Neural cell (in vitro differentiated cells): ENCODE measurements at regions not wholly inside any gene's neighbourhood (a gene's known extent, or its start where the extent isn't known, plus 50 kb on each side); places are given as distances from the start of the nearest gene placed in this dataset.

ENCODE experiments used
- H2AFZ ChIP-seq: fragments of 200-600, 300-800 bp; sonication (generic), shearing (Covaris generic); 2 replicates; pipeline ENCODE4 v1.6.0; 2014; ENCODE audit warnings: low read depth, mild to moderate bottlenecking, antibody characterized with exemption, low read length, moderate library complexity
- H3F3A ChIP-seq: fragments of 200-600 bp; shearing (Covaris generic); 2 replicates; pipeline ENCODE4 v1.6.1; 2016; ENCODE audit warnings: mild to moderate bottlenecking, moderate library complexity, mixed read lengths, antibody characterized with exemption, low read length; ENCODE audit not compliant: insufficient read depth, poor library complexity, severe bottlenecking
- H3K27ac ChIP-seq: fragments of 200-600, 300-800 bp; sonication (generic), shearing (Covaris generic); 2 replicates; pipeline ENCODE4 v1.5.1; 2014; ENCODE audit warnings: mild to moderate bottlenecking, low read length, moderate library complexity
- H3K27me3 ChIP-seq: fragments of 300-800, 200-600 bp; sonication (generic), shearing (Covaris generic); 2 replicates; pipeline ENCODE4 v1.6.0; 2014; ENCODE audit warnings: mild to moderate bottlenecking, low read depth, low read length, moderate library complexity; ENCODE audit not compliant: insufficient read depth
- H3K36me3 ChIP-seq: fragments of 300-800, 200-600 bp; sonication (generic), shearing (Covaris generic); 2 replicates; pipeline ENCODE4 v1.5.1; 2014; ENCODE audit warnings: mild to moderate bottlenecking, antibody characterized with exemption, low read length, moderate library complexity; ENCODE audit not compliant: insufficient read depth
- H3K4me2 ChIP-seq: fragments of 300-800, 200-600 bp; sonication (generic), shearing (Covaris generic); 2 replicates; pipeline ENCODE4 v1.6.0; 2014; ENCODE audit warnings: mild to moderate bottlenecking, low read length
- H3K4me3 ChIP-seq: fragments of 300-800, 200-600 bp; sonication (generic), shearing (Covaris generic); 2 replicates; pipeline ENCODE4 v1.5.1; 2014; ENCODE audit warnings: mild to moderate bottlenecking, low read length, moderate library complexity
- H3K79me2 ChIP-seq: fragments of 200-600 bp; shearing (Covaris generic); replicated peaks from 2 replicates; pipeline ENCODE4 v1.6.0; 2014; ENCODE audit warnings: mild to moderate bottlenecking, low read length, moderate library complexity; ENCODE audit not compliant: insufficient read depth
- H3K9ac ChIP-seq: fragments of 300-800, 200-600 bp; sonication (generic), shearing (Covaris generic); 2 replicates; pipeline ENCODE4 v1.6.1; 2016; ENCODE audit warnings: mild to moderate bottlenecking, low read length, mixed read lengths
- H3K9me2 ChIP-seq: fragments of 200-600 bp; shearing (Covaris generic); 2 replicates; pipeline ENCODE4 v1.6.1; 2016; ENCODE audit warnings: mild to moderate bottlenecking, low read length, mixed read lengths; ENCODE audit not compliant: insufficient read depth
- H3K9me3 ChIP-seq: fragments of 200-600, 300-800 bp; sonication (generic), shearing (Covaris generic); 2 replicates; pipeline ENCODE4 v1.6.1; 2016; ENCODE audit warnings: mild to moderate bottlenecking, mixed run types, low read length, moderate library complexity, mixed read lengths
- H4K20me1 ChIP-seq: fragments of 200-600 bp; shearing (Covaris generic); 2 replicates; pipeline ENCODE4 v1.6.1; 2016; ENCODE audit warnings: mild to moderate bottlenecking, mixed run types; ENCODE audit not compliant: insufficient read depth
- EZH2 ChIP-seq: fragments of 200-600, 300-800 bp; shearing (Covaris generic), sonication (generic); IDR thresholded peaks from 2 replicates; pipeline ENCODE4 v1.6.1; 2014; ENCODE audit warnings: antibody characterized with exemption, low read length, borderline replicate concordance, mild to moderate bottlenecking; ENCODE audit not compliant: insufficient read depth, poor library complexity, severe bottlenecking
- SMC3 ChIP-seq: fragments of 450-650 bp; conservative IDR thresholded peaks from 2 replicates; pipeline ENCODE4 v1.6.1; 2014; ENCODE audit warnings: antibody characterized with exemption, mild to moderate bottlenecking, moderate library complexity; ENCODE audit not compliant: poor library complexity
- TAF1 ChIP-seq: IDR thresholded peaks from 2 replicates; pipeline ENCODE4 v1.6.1; 2012; ENCODE audit warnings: low read depth
- TF ChIP-seq, protein P1 (sequence below): fragments of 450-650 bp; IDR thresholded peaks from 2 replicates; pipeline ENCODE4 v1.5.1; 2014; ENCODE audit warnings: antibody characterized with exemption, mild to moderate bottlenecking, moderate library complexity; ENCODE audit not compliant: poor library complexity, severe bottlenecking
- TF ChIP-seq, protein P2 (sequence below): IDR thresholded peaks from 2 replicates; pipeline ENCODE4 v1.6.1; 2012; ENCODE audit warnings: borderline replicate concordance

DNA sequence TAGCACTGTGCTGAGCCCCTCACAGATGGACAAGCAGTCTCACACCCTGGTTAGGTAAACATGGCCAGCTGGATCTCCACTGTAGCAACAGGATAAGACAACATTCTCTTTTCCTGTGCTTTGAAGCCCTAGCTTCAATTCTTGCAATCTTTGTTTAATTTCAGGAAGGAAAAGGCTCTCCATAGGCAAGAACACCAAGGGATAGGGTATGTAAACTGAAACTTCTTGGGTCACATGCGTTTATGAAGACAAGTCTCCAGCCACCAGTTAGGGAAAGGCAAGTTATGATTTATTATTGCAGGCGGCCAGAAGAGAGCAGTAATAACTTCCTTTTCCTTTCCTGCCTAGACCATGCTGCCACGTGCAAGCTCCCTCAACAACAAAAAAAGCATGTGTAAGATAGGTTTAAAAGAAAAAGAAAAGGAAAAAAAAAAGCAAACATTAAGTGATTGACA, 50.1 kb upstream of the POU5F2 start:
- TF ChIP-seq SMC3 (no peak), EZH2 (no peak), TAF1 (no peak)
- TF ChIP-seq, protein P1, sequence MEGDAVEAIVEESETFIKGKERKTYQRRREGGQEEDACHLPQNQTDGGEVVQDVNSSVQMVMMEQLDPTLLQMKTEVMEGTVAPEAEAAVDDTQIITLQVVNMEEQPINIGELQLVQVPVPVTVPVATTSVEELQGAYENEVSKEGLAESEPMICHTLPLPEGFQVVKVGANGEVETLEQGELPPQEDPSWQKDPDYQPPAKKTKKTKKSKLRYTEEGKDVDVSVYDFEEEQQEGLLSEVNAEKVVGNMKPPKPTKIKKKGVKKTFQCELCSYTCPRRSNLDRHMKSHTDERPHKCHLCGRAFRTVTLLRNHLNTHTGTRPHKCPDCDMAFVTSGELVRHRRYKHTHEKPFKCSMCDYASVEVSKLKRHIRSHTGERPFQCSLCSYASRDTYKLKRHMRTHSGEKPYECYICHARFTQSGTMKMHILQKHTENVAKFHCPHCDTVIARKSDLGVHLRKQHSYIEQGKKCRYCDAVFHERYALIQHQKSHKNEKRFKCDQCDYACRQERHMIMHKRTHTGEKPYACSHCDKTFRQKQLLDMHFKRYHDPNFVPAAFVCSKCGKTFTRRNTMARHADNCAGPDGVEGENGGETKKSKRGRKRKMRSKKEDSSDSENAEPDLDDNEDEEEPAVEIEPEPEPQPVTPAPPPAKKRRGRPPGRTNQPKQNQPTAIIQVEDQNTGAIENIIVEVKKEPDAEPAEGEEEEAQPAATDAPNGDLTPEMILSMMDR: no peak
- TF ChIP-seq, protein P2, sequence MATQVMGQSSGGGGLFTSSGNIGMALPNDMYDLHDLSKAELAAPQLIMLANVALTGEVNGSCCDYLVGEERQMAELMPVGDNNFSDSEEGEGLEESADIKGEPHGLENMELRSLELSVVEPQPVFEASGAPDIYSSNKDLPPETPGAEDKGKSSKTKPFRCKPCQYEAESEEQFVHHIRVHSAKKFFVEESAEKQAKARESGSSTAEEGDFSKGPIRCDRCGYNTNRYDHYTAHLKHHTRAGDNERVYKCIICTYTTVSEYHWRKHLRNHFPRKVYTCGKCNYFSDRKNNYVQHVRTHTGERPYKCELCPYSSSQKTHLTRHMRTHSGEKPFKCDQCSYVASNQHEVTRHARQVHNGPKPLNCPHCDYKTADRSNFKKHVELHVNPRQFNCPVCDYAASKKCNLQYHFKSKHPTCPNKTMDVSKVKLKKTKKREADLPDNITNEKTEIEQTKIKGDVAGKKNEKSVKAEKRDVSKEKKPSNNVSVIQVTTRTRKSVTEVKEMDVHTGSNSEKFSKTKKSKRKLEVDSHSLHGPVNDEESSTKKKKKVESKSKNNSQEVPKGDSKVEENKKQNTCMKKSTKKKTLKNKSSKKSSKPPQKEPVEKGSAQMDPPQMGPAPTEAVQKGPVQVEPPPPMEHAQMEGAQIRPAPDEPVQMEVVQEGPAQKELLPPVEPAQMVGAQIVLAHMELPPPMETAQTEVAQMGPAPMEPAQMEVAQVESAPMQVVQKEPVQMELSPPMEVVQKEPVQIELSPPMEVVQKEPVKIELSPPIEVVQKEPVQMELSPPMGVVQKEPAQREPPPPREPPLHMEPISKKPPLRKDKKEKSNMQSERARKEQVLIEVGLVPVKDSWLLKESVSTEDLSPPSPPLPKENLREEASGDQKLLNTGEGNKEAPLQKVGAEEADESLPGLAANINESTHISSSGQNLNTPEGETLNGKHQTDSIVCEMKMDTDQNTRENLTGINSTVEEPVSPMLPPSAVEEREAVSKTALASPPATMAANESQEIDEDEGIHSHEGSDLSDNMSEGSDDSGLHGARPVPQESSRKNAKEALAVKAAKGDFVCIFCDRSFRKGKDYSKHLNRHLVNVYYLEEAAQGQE: no peak
- Histone ChIP-seq H3K27me3 (no peaks in the 10 kb centered on the region), H3F3A (no peaks in the 10 kb centered on the region), H3K4me2 (no peak overlapping the region), H3K36me3 (no peaks in the 10 kb centered on the region), H2AFZ (no peak overlapping the region), H3K27ac (no peak overlapping the region), H4K20me1 (no peaks in the 10 kb centered on the region), H3K9me3 (no peaks in the 10 kb centered on the region), H3K79me2 (no peaks in the 10 kb centered on the region), H3K9ac (no peak overlapping the region), H3K4me3 (no peak overlapping the region), H3K9me2 (no peaks in the 10 kb centered on the region)
